Suppressor macrophage (primary cell): ENCODE measurements at regions not wholly inside any gene's neighbourhood (a gene's known extent, or its start where the extent isn't known, plus 50 kb on each side); places are given as distances from the start of the nearest gene placed in this dataset.
"Not testable (repeated sequence)": the region's sequence is repeated elsewhere in the genome, so short reads cannot be mapped to it uniquely, and the experiment has no call there.

Source experiments
- DNase-seq, 4 experiments: peaks; one replicate each; pipeline ENCODE4 v3.0.0-alpha.2; 2020 to 2022

GRCh38 chrX:16320765-16321355 lies 153.6 kb downstream of the MAGEB17 start:
- no peak for DNase-seq

GRCh38 chrX:16333453-16333852 lies 166.2 kb downstream of the MAGEB17 start:
- DNase-seq: no peak

- no peak for DNase-seq
These were observed 167.9 kb downstream of the MAGEB17 start for GRCh38 chrX:16335181-16335580.

- no peak for DNase-seq
These were observed 180.8 kb downstream of the MAGEB17 start for GRCh38 chrX:16347968-16348670.

GRCh38 chrX:16357902-16358301 lies 190.6 kb downstream of the MAGEB17 start:
- DNase-seq: no peak

GRCh38 chrX:16360056-16360455 lies 192.8 kb downstream of the MAGEB17 start:
- not testable (repeated sequence) for DNase-seq

GRCh38 chrX:16368696-16369095 lies 201.4 kb downstream of the MAGEB17 start:
- DNase-seq: no peak

- no peak for DNase-seq
These were observed 208.8 kb downstream of the MAGEB17 start for GRCh38 chrX:16376056-16376455.

- DNase-seq: no peak
These were observed 218.8 kb downstream of the MAGEB17 start for GRCh38 chrX:16386126-16386525.

GRCh38 chrX:16392597-16392996 lies 225.3 kb downstream of the MAGEB17 start:
- no peak for DNase-seq

- DNase-seq: no peak
These were observed 227.0 kb downstream of the MAGEB17 start for GRCh38 chrX:16394290-16394689.

GRCh38 chrX:16403808-16404207 lies 236.5 kb downstream of the MAGEB17 start:
- no peak for DNase-seq

- DNase-seq: no peak
These were observed 233.4 kb upstream of the S100G start for GRCh38 chrX:16416588-16416987.

GRCh38 chrX:16418650-16419049 lies 231.3 kb upstream of the S100G start:
- no peak for DNase-seq

- peak in 1 of 4 experiments; percentile 2 for DNase-seq
These were observed 222.3 kb upstream of the S100G start for GRCh38 chrX:16427668-16428067.

GRCh38 chrX:16429406-16429805 lies 220.6 kb upstream of the S100G start:
- no peak for DNase-seq

GRCh38 chrX:16431266-16431665 lies 218.7 kb upstream of the S100G start:
- DNase-seq: no peak

GRCh38 chrX:16433021-16433420 lies 216.9 kb upstream of the S100G start:
- no peak for DNase-seq

GRCh38 chrX:16435399-16435986 lies 214.5 kb upstream of the S100G start:
- no peak for DNase-seq

GRCh38 chrX:16436348-16437188 lies 213.4 kb upstream of the S100G start:
- peak; percentile 73 to 86 (median 82) for DNase-seq

- no peak for DNase-seq
These were observed 209.5 kb upstream of the S100G start for GRCh38 chrX:16440446-16440845.

GRCh38 chrX:16444353-16444752 lies 205.6 kb upstream of the S100G start:
- no peak for DNase-seq

- DNase-seq: peak; percentile 3 to 57 (median 34)
These were observed 204.7 kb upstream of the S100G start for GRCh38 chrX:16445166-16445752.
